Testis (tissue), 2 donors: ENCODE measurements at regions not wholly inside any gene's neighbourhood (a gene's known extent, or its start where the extent isn't known, plus 50 kb on each side); places are given as distances from the start of the nearest gene placed in this dataset.

Experiments
- POLR2A ChIP-seq: fragments of 450-650 bp; IDR thresholded peaks from one replicate; pipeline ENCODE4 v1.6.1; 2017; ENCODE audit warnings: antibody characterized with exemption, mild to moderate bottlenecking, moderate library complexity
- TF ChIP-seq, protein P1 (sequence below), 3 experiments: fragments of 450-650 bp in 2 of 3; fragments of 200-600 bp in 1 of 3; sonication (generic) in 1 of 3; IDR thresholded peaks; one replicate each; pipeline ENCODE4 v1.5.1; 2016 to 2019; ENCODE audit warnings: antibody characterized with exemption in 3 of 3, mild to moderate bottlenecking in 2 of 3, moderate library complexity in 1 of 3

DNA sequence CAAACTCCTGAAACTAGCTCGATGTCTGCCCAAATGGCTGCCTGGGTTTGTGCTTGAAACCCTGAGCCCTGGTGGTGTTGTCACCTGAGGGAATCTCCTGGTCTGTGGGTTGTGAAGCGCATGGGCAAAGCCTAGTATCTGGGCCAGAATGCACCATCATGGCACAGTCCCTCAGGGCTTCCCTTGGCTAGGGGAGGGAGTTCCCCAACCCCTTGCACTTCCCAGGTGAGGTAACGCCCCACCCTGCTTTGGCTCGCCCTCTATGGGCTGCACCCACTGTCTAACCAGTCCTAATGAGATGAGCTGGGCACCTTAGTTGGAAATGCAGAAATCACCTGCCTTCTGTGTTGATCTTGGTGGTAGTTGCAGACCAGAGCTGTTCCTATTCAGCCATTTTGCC, 152.9 kb upstream of the MAP3K7 start:
- TF ChIP-seq, protein P1, sequence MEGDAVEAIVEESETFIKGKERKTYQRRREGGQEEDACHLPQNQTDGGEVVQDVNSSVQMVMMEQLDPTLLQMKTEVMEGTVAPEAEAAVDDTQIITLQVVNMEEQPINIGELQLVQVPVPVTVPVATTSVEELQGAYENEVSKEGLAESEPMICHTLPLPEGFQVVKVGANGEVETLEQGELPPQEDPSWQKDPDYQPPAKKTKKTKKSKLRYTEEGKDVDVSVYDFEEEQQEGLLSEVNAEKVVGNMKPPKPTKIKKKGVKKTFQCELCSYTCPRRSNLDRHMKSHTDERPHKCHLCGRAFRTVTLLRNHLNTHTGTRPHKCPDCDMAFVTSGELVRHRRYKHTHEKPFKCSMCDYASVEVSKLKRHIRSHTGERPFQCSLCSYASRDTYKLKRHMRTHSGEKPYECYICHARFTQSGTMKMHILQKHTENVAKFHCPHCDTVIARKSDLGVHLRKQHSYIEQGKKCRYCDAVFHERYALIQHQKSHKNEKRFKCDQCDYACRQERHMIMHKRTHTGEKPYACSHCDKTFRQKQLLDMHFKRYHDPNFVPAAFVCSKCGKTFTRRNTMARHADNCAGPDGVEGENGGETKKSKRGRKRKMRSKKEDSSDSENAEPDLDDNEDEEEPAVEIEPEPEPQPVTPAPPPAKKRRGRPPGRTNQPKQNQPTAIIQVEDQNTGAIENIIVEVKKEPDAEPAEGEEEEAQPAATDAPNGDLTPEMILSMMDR (IDR thresholded peaks at IDR 0.05) = no peak
- no peak for TF ChIP-seq POLR2A
